HuH-7.5 (cell line): ENCODE measurements at regions not wholly inside any gene's neighbourhood (a gene's known extent, or its start where the extent isn't known, plus 50 kb on each side); places are given as distances from the start of the nearest gene placed in this dataset.
"Not testable (repeated sequence)": the region's sequence is repeated elsewhere in the genome, so short reads cannot be mapped to it uniquely, and the experiment has no call there.

Experiments used
- DNase-seq: peaks from one replicate; pipeline ENCODE4 v3.0.0; 2011; ENCODE audit warnings: low spot score

DNA sequence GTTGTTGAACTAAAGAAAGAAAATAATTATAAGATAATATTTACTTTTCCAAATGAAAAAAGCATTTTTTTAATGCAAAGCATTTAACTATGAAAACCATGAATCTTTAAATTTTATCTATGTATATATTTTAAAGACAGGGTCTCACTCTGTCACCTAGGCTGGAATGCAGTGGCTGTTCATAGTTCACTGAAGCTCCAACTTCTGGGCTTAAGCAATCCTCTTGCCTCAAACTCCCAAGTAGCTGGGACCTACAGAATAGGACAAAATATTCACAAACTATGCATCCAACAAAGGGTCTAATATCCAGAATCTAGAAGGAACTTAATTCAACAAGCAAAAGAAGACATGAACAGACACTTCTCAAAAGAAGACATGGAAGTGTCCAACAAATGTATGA is 55.9 kb upstream of the ALB start:
- DNase-seq: no peak

- no peak for DNase-seq
Observed at GRCh38 chr4:73347497-73347896, 56.6 kb upstream of the ALB start.

- no peak for DNase-seq
Observed at GRCh38 chr4:73345399-73345975, 58.6 kb upstream of the ALB start.

GRCh38 chr4:73344106-73344505 is 60.0 kb upstream of the ALB start:
- no peak for DNase-seq

DNA sequence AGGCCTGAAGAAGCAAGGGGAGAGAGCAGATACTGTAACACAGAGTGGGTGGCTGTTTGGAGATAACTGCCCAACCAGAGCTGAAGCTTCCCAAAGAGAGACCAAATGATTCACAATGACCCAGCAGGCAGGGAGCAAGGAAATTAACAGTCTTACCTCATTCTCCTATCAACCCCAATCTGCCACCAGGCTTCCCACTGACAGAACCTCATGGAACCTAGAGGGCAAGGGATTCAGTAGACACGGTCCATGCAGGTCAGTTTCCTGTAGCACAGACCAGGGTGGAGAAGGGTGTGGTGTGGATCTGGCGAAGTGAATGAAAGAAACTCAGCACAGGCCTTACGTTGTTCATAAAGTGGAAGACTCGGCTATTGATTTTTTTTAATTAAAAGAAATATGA is 60.7 kb upstream of the ALB start:
- DNase-seq: no peak

GRCh38 chr4:73341454-73341853 is 62.6 kb upstream of the ALB start:
- DNase-seq: peak; percentile 18

- no peak for DNase-seq
Observed at GRCh38 chr4:73340917-73341316, 63.2 kb upstream of the ALB start.

DNA sequence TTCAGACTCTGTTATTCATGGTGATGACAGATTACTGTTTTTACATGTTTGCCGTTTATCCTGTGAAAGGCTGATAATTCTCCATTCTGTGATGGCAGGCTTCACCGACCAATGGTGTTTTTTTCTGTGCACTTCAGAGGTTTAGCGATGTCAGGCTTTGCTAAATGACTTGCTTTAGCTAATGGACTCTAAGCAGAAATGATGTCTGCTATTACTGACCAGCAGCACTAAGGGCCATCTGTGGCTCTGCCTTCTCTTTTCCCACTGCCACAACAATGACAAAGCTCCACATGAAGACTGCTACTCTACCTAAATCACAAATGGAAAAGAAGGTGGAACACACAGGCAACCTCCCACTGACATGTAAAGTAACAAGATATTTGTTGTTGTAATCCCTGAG is 68.4 kb upstream of the ALB start:
- no peak for DNase-seq

DNA sequence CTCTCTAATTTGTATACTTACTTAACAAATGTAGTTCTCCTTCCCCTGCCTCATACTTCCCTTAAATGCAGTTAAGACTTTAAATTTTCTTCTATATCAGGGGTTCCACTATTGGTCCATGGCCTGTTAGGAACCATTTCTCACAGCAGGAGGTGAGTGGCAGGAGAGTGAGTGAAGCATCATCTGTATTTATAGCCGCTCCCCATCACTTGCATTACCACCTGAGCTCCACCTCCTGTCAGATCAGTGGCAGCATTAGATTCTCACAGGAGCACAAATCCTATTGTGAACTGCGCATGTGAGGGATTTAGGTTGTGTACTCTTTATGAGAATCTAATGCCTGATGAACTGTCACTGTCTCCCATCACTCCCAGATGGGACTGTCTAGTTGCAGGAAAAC is 72.1 kb upstream of the ALB start:
- not testable (repeated sequence) for DNase-seq

DNA sequence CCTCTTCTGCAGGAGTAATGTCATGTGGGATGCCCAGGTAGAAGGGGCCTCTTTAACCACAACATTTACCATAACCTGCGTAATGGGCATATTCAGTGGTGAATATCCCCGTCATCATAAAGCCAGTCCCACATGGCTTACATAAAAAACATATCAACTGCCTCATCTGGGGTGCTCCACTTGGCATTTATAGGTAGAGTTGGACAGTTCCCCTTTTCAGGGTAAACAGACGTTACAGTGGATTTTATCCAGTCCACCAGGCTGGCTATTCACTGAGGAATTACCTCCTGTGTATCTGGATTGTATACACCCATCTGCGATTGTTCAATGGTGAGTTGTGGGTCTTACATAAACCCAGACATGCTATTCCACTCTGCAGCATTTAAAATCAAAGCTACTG is 70.7 kb upstream of the ANKRD17 start:
- no peak for DNase-seq

DNA sequence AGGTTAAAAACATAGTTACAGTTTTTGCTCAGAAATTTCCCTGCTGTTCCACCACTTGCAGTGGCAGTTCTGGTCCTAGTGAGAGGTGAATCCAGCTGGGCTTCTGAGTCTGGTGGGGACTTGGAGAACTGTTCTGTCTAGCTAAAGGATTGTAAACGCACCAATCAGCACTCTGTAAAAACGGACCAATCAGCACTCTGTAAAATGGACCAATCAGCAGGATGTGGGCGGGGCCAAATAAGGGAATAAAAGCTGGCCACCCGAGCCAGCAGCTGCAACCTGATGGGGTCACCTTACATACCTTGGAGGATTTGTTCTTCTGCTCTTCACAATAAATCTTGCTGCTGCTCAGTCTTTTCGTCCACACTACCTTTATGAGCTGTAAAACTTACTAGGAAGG is 67.2 kb upstream of the ANKRD17 start:
- not testable (repeated sequence) for DNase-seq

GRCh38 chr4:73317092-73317491 is 58.5 kb upstream of the ANKRD17 start:
- DNase-seq: no peak

DNA sequence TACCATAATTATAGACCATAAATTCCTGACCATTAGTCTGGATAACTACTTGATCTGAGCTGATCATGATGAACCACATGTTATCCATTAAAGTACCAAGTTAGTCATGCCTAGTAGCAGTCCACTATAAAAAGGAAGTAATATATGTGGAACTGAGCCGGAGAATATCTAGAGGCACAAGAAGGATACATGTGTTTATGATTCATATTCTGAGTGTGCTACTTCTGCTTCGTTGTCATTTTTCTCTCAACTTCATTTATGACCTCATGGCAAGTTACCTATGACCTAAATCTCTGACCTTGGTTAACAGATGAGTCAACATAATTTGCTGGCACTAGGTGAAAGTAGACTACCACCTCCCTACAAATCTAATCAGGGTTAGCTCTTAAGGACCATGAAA is 56.5 kb upstream of the ANKRD17 start:
- DNase-seq: no peak

GRCh38 chr4:73312967-73313366 is 54.4 kb upstream of the ANKRD17 start:
- no peak for DNase-seq

DNA sequence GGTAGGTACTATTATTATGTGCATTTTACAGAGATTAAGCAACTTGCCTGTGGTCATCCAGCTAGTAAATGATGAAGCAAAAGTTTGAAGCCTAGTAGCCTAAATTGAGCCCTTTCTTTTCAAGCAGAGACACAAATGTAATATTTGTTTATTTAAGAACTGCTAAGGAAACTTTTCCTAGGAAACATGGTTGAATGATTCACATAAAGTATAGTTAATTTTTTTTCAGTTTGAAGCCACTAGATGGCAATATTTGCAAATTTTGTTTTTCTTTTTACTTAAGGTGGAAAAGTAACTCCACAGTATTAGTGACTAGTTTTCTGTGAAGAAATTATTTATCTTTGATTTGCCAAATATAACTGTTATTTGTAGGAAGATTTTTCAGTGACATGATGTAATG is 52.8 kb upstream of the ANKRD17 start:
- DNase-seq: no peak

DNA sequence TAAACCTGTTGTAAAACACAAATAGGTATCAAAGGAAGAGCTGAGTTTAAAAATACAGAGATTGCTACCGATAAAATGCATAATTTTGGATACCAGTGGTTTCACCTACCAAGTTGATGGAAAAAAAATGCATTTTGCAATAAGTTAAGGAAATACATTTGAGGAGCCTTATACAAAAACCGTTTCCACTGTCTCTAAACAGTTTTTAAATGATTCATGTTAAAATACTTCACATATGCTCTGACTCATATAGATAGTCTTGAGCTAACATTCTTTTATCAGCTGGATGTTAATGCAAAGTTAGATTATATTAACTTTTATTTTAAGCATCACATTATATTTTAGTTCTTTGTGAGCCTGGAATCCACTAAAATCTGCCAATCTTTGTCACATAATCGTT is 50.6 kb upstream of the ANKRD17 start:
- no peak for DNase-seq
